HG02981 (cell line): ENCODE measurements at regions not wholly inside any gene's neighbourhood (a gene's known extent, or its start where the extent isn't known, plus 50 kb on each side); places are given as distances from the start of the nearest gene placed in this dataset.

ENCODE experiments used
- ATAC-seq: cut with Tn5 transposase; IDR thresholded peaks from one replicate; pipeline ENCODE4 v1.9.1; 2021; ENCODE audit warnings: mild to moderate bottlenecking, moderate library complexity; ENCODE audit not compliant: unreplicated experiment

GRCh38 chr13:73598020-73598712 is 536.0 kb downstream of the KLF12 start:
- no peak for ATAC-seq

GRCh38 chr13:73596382-73596781 is 537.6 kb downstream of the KLF5 start:
- no peak for ATAC-seq

GRCh38 chr13:73593199-73593765 is 534.5 kb downstream of the KLF5 start:
- ATAC-seq, result no peak

- ATAC-seq, result no peak
Measured at GRCh38 chr13:73591861-73592260, 533.1 kb downstream of the KLF5 start.

GRCh38 chr13:73590795-73591194 is 532.0 kb downstream of the KLF5 start:
- ATAC-seq, result no peak

- no peak for ATAC-seq
Measured at GRCh38 chr13:73585236-73585635, 526.4 kb downstream of the KLF5 start.

- ATAC-seq, result no peak
Measured at GRCh38 chr13:73583331-73583730, 524.5 kb downstream of the KLF5 start.

GRCh38 chr13:73580513-73581267 is 521.9 kb downstream of the KLF5 start:
- no peak for ATAC-seq

GRCh38 chr13:73579574-73580274 is 520.9 kb downstream of the KLF5 start:
- no peak for ATAC-seq

- no peak for ATAC-seq
Measured at GRCh38 chr13:73578251-73578875, 519.6 kb downstream of the KLF5 start.

GRCh38 chr13:73576291-73576690 is 517.5 kb downstream of the KLF5 start:
- no peak for ATAC-seq

- ATAC-seq, result no peak
Measured at GRCh38 chr13:73572824-73573223, 514.0 kb downstream of the KLF5 start.

- ATAC-seq, result no peak
Measured at GRCh38 chr13:73571376-73571775, 512.6 kb downstream of the KLF5 start.

GRCh38 chr13:73556902-73557301 is 498.1 kb downstream of the KLF5 start:
- ATAC-seq, result no peak

- no peak for ATAC-seq
Measured at GRCh38 chr13:73556128-73556527, 497.3 kb downstream of the KLF5 start.

- ATAC-seq, result no peak
Measured at GRCh38 chr13:73551736-73552135, 492.9 kb downstream of the KLF5 start.

GRCh38 chr13:73549717-73550116 is 490.9 kb downstream of the KLF5 start:
- ATAC-seq, result no peak

- no peak for ATAC-seq
Measured at GRCh38 chr13:73548449-73548848, 489.6 kb downstream of the KLF5 start.

- no peak for ATAC-seq
Measured at GRCh38 chr13:73547239-73547638, 488.4 kb downstream of the KLF5 start.

- ATAC-seq, result no peak
Measured at GRCh38 chr13:73544175-73544574, 485.4 kb downstream of the KLF5 start.

- no peak for ATAC-seq
Measured at GRCh38 chr13:73542446-73542845, 483.6 kb downstream of the KLF5 start.
